Lung (tissue), 11 donors: ENCODE measurements at regions not wholly inside any gene's neighbourhood (a gene's known extent, or its start where the extent isn't known, plus 50 kb on each side); places are given as distances from the start of the nearest gene placed in this dataset.

Source experiments
- ATAC-seq: fragments of 200-7000 bp; cut with Tn5 transposase; one replicate; pipeline ENCODE4 v1.9.1; 2020; ENCODE audit warnings: moderate number of reproducible peaks; ENCODE audit not compliant: insufficient read depth, low FRiP score
- DNase-seq, 3 donors: peaks; one replicate each; pipeline ENCODE4 v3.0.0-alpha.2; 2013 to 2017
- H3K27ac ChIP-seq, 2 donors: one replicate each; pipeline ENCODE4 v1.5.1; 2013; ENCODE audit warnings: mild to moderate bottlenecking in 2 of 2, moderate library complexity in 2 of 2, control low read depth in 1 of 2, inconsistent platforms in 1 of 2, low read depth in 1 of 2, low read length in 1 of 2
- H3K27me3 ChIP-seq, 3 donors: one replicate each; pipeline ENCODE4 v1.5.1; 2013; ENCODE audit warnings: low read length in 2 of 3; ENCODE audit not compliant: control insufficient read depth in 3 of 3, insufficient read depth in 3 of 3
- H3K36me3 ChIP-seq, 4 donors: one replicate each; pipeline ENCODE4 v1.5.1; 2013; ENCODE audit warnings: low read length in 4 of 4, mild to moderate bottlenecking in 1 of 4, moderate library complexity in 1 of 4; ENCODE audit not compliant: control insufficient read depth in 4 of 4, insufficient read depth in 4 of 4
- H3K4me1 ChIP-seq, 5 donors: one replicate each; pipeline ENCODE4 v1.5.1; 2013; ENCODE audit warnings: low read length in 5 of 5, mild to moderate bottlenecking in 2 of 5, moderate library complexity in 1 of 5; ENCODE audit not compliant: control insufficient read depth in 5 of 5, insufficient read depth in 5 of 5
- H3K4me3 ChIP-seq: one replicate; pipeline ENCODE4 v1.5.1; 2013; ENCODE audit warnings: mild to moderate bottlenecking, control low read depth, moderate library complexity
- H3K9ac ChIP-seq, 2 donors: one replicate each; pipeline ENCODE4 v1.5.1; 2013; ENCODE audit warnings: low read length in 2 of 2, control low read depth in 1 of 2; ENCODE audit not compliant: insufficient read depth in 1 of 2
- H3K9me3 ChIP-seq, 4 donors: one replicate each; pipeline ENCODE4 v1.5.1; 2013; ENCODE audit warnings: low read length in 3 of 4, mild to moderate bottlenecking in 1 of 4, moderate library complexity in 1 of 4; ENCODE audit not compliant: control insufficient read depth in 4 of 4, insufficient read depth in 3 of 4
- WGBS, 2 donors: extraction: QIAGEN DNeasy Blood & Tissue Kit; methylation state at CpG; one replicate each; pipeline ENCODE4 v1.1.7; 2013; 5-methylcytosine and 5-hydroxymethylcytosine counted together
- TF ChIP-seq, protein P1 (sequence below): IDR thresholded peaks from 2 replicates; pipeline ENCODE4 v1.5.1; 2012; ENCODE audit warnings: mild to moderate bottlenecking; ENCODE audit errors: control extremely low read depth, extremely low read depth
- donor health status: control.
- donor health status: control.
- donor health status: Bipolar disorder and iron deficiency.
- donor health status: healthy.
- donor health status: DM: yes; HTN: yes; CAD: no.

DNA sequence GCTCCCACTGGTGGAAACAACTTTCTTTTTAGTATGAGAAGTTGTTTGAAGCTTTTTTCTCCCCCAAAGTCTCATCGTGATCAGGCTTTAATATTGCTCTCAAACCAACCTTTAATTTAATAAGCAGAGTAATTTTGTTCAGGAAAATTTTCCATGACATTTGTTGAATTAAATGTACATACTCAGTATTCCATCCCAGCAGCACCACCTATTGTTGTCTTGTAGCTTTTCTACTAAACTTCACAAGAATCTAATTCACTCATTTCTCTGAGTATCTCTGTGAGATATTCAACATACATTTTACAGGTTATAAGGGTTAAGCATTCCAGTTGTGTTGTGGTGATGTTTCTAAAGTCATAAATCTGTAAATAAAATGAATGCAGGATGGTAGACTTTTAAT is 218.3 kb upstream of the HAND2 start:
- H3K9me3 ChIP-seq: no peaks in the 10 kb centered on the region
- TF ChIP-seq, protein P1, sequence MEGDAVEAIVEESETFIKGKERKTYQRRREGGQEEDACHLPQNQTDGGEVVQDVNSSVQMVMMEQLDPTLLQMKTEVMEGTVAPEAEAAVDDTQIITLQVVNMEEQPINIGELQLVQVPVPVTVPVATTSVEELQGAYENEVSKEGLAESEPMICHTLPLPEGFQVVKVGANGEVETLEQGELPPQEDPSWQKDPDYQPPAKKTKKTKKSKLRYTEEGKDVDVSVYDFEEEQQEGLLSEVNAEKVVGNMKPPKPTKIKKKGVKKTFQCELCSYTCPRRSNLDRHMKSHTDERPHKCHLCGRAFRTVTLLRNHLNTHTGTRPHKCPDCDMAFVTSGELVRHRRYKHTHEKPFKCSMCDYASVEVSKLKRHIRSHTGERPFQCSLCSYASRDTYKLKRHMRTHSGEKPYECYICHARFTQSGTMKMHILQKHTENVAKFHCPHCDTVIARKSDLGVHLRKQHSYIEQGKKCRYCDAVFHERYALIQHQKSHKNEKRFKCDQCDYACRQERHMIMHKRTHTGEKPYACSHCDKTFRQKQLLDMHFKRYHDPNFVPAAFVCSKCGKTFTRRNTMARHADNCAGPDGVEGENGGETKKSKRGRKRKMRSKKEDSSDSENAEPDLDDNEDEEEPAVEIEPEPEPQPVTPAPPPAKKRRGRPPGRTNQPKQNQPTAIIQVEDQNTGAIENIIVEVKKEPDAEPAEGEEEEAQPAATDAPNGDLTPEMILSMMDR: no peak
- WGBS, 2 donors: 55 to 72% methylated on average over 1 of the region's 1 CpG
- ATAC-seq (no peak), DNase-seq (peak in 2 of 3 donors; percentile 17 to 44)
- H3K4me1 ChIP-seq: peaks cover 0 to 8% (median 0%) of the 10 kb centered on the region in 5 donors
- peak overlapping the region in 1 of 2 donors; percentile 92 for H3K27ac ChIP-seq
- H3K4me3 ChIP-seq: no peak overlapping the region
- H3K36me3 ChIP-seq: no peaks in the 10 kb centered on the region
- H3K27me3 ChIP-seq: no peaks in the 10 kb centered on the region
- no peak overlapping the region for H3K9ac ChIP-seq

DNA sequence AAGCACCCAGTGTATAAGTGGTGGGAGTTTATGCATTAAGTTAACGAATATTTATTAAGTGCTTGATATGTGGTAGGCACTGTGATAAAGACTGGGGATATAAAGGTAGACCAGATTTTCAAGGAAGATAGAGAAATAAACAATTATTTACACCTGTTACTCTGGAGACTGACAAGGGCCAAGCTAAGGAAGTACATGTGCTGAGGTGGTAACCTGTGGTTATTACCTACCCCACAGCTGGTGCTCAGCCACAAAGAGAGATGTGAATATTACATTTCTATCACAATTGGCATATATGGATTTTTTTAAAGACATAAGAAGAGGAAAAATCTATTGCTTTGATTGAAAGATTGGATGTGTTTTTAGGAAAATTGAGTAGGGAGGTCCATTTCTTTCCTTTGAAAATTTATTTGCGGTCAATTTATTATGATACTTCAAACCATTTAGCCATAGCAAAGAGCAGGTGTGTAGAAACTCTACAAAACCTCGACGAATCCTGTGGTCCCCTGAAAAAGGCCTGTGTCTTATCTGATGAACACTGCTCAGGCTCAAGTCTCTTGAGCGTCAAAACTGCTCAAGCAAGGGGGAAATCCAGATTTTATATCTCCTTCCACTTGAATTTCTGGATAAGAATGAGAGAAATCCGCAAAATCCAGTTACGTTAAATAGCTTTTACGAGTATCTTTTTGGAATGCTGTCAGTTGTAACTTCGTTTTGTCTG is 217.7 kb upstream of the HAND2 start:
- Histone ChIP-seq H3K4me1 (peaks cover 0 to 8% (median 0%) of the 10 kb centered on the region in 5 donors), H3K27me3 (no peaks in the 10 kb centered on the region), H3K9me3 (no peaks in the 10 kb centered on the region), H3K4me3 (no peak overlapping the region), H3K27ac (peak overlapping the region in 1 of 2 donors; percentile 92), H3K36me3 (no peaks in the 10 kb centered on the region), H3K9ac (no peak overlapping the region)
- DNase-seq: no peak
- no peak for ATAC-seq
- WGBS, 2 donors: 79 to 83% methylated on average over 9 of the region's 9 CpGs
- TF ChIP-seq, protein P1: no peak

DNA sequence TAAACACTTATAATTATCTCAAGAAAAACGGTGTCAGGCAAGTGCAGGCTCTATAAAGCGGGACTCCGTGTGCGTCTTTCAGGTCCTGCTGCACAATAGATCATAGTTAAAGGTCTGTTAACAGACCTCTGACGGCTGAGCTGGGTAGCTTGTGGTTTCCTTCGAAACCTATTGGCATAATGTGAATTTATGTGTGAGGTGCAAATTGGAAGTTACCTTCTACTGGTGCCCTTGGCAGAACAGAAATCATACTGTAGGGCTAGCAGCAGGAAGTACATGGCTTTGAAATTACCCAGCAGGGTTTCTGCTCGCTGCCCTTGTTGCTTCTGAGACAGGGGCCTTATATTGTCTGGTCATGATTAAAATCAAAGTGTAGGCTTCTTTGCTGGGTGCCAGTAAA is 216.4 kb upstream of the HAND2 start:
- TF ChIP-seq, protein P1: no peak
- no peaks in the 10 kb centered on the region for H3K27me3 ChIP-seq
- 68% methylated on average over 7 of the region's 7 CpGs for WGBS, 2 donors

DNA sequence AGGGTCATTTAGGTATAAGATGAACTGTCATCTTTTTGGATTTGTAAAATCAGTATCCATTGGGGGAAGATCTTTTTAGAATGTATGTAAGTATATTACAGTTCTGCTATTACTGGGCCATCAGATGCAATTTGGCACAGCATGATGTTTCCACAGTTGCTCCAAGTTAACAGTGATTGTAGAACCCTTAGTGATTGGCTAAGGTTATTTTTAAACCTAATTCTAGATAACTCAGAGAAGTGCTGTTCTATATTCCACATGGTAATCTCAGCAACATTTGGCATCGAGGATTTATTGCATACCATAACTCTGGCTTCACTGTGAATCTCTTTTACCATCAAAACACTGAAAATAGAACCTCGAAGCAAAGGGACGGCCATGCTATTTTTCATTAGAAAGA is 215.7 kb upstream of the HAND2 start:
- no peaks in the 10 kb centered on the region for H3K36me3 ChIP-seq
- no peak overlapping the region for H3K4me3 ChIP-seq
- H3K4me1 ChIP-seq: peaks cover 0 to 8% (median 0%) of the 10 kb centered on the region in 5 donors
- H3K27ac ChIP-seq: peak overlapping the region in 1 of 2 donors; percentile 92
- DNase-seq: no peak
- WGBS, 2 donors: 76 to 92% methylated on average over 3 of the region's 3 CpGs
- H3K9ac ChIP-seq: no peak overlapping the region
- TF ChIP-seq, protein P1: no peak
- no peak for ATAC-seq
- H3K9me3 ChIP-seq: no peaks in the 10 kb centered on the region
- H3K27me3 ChIP-seq: no peaks in the 10 kb centered on the region

More for the DNA sequence above, 216.4 kb upstream of the HAND2 start:
- H3K27ac ChIP-seq: peak overlapping the region in 1 of 2 donors; percentile 92
- no peak overlapping the region for H3K4me3 ChIP-seq
- no peak for ATAC-seq
- no peak for DNase-seq
- H3K4me1 ChIP-seq: peaks cover 0 to 8% (median 0%) of the 10 kb centered on the region in 5 donors
- no peak overlapping the region for H3K9ac ChIP-seq
- no peaks in the 10 kb centered on the region for H3K9me3 ChIP-seq
- no peaks in the 10 kb centered on the region for H3K36me3 ChIP-seq
